Type B pancreatic cell (in vitro differentiated cells): ENCODE measurements at regions not wholly inside any gene's neighbourhood (a gene's known extent, or its start where the extent isn't known, plus 50 kb on each side); places are given as distances from the start of the nearest gene placed in this dataset.

Source experiments
- DNase-seq: peaks from one replicate; pipeline ENCODE4 v3.0.0; 2021; ENCODE audit warnings: mixed read lengths; ENCODE audit not compliant: unreplicated experiment; ENCODE audit errors: extremely low spot score
- H3K27ac Mint-ChIP-seq: 2 replicates; pipeline ENCODE4 v1.8.0; 2021; ENCODE audit warnings: mild to moderate bottlenecking, mixed read lengths
- H3K27me3 Mint-ChIP-seq: 2 replicates; pipeline ENCODE4 v1.8.0; 2021; ENCODE audit warnings: mixed read lengths
- H3K36me3 Mint-ChIP-seq: 2 replicates; pipeline ENCODE4 v1.8.0; 2021; ENCODE audit warnings: mixed read lengths
- H3K4me1 Mint-ChIP-seq: one replicate; pipeline ENCODE4 v1.8.0; 2021; ENCODE audit warnings: mixed read lengths; ENCODE audit not compliant: unreplicated experiment
- H3K4me3 Mint-ChIP-seq: 2 replicates; pipeline ENCODE4 v1.8.0; 2021; ENCODE audit warnings: mild to moderate bottlenecking, mixed read lengths
- H3K9me3 Mint-ChIP-seq: 2 replicates; pipeline ENCODE4 v1.8.0; 2021; ENCODE audit warnings: mixed read lengths
- TF ChIP-seq, protein P1 (sequence below): fragments of 200-600 bp; sonication (generic); conservative IDR thresholded peaks from 2 replicates; pipeline ENCODE4 v1.5.0; 2021; ENCODE audit warnings: antibody characterized with exemption, mild to moderate bottlenecking

DNA sequence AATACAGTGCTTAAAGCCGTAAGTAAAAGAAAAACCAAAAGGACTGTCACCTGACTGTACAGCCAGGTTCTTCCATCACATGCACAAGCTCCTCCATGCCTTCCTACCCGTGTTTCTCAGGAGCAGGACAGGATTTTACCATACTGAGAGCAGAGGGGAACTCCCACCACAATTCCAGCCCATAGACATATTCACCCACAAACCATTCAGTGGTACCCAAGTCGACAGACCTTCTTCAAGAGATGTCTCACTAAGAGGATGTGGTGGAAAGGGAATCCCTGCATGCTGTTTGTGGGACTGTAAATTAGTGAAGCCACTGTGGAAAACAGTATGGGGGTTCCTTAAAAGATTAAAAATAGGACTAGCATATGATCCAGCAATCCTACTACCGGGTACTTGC is 66.9 kb upstream of the DOCK9 start:
- Mint-ChIP-seq H3K27me3 (no peaks in the 10 kb centered on the region), H3K4me1 (peaks cover 25% of the 10 kb centered on the region), H3K9me3 (no peaks in the 10 kb centered on the region), H3K4me3 (no peak overlapping the region), H3K36me3 (no peaks in the 10 kb centered on the region), H3K27ac (peak overlapping the region; percentile 96)
- TF ChIP-seq, protein P1, sequence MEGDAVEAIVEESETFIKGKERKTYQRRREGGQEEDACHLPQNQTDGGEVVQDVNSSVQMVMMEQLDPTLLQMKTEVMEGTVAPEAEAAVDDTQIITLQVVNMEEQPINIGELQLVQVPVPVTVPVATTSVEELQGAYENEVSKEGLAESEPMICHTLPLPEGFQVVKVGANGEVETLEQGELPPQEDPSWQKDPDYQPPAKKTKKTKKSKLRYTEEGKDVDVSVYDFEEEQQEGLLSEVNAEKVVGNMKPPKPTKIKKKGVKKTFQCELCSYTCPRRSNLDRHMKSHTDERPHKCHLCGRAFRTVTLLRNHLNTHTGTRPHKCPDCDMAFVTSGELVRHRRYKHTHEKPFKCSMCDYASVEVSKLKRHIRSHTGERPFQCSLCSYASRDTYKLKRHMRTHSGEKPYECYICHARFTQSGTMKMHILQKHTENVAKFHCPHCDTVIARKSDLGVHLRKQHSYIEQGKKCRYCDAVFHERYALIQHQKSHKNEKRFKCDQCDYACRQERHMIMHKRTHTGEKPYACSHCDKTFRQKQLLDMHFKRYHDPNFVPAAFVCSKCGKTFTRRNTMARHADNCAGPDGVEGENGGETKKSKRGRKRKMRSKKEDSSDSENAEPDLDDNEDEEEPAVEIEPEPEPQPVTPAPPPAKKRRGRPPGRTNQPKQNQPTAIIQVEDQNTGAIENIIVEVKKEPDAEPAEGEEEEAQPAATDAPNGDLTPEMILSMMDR, result no peak
- no peak for DNase-seq

DNA sequence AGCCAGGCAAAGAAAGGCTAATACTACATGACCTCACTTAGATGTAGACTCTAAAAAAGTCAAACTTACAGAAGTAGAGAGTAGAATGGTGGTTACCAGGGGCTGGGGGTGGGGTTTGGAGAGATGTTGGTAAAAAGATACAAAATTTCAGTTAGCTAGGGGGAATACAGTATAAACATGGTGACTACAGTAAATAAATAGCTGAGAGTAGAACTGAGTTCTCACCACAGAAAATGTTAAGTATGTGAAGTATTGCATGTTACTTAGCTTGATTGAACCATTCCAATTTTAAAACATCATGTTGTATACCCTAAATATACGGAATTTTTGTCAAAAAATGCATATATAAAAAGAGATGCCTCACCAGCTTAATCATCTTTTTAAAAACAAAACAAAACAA is 67.5 kb upstream of the DOCK9 start:
- Mint-ChIP-seq H3K9me3 (no peaks in the 10 kb centered on the region), H3K36me3 (no peaks in the 10 kb centered on the region), H3K4me3 (no peak overlapping the region), H3K27ac (peak overlapping the region; percentile 96), H3K4me1 (peaks cover 25% of the 10 kb centered on the region), H3K27me3 (no peaks in the 10 kb centered on the region)
- TF ChIP-seq, protein P1, result no peak
- no peak for DNase-seq

DNA sequence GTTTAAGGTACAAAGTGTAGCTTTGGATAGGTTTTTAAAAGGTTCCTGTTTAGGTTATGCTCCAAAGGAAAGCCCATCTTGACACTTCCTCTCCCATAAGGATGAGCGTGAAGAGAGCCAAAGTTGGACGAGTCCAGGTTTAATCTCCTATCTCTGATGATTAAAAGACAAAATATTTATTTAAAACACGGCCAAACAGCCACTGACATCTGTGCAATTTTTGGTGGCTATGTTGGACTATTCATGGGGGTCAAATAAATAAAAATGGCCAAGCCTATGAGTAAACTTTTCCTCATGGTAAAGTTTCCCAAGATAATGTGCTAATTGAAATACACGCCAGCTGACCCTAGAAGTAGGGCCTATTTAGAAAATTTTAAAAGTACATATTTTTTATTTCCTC is 69.0 kb upstream of the DOCK9 start:
- TF ChIP-seq, protein P1, result no peak
- Mint-ChIP-seq H3K27ac (peak overlapping the region; percentile 96), H3K9me3 (no peaks in the 10 kb centered on the region), H3K4me3 (peak overlapping the region; percentile 50), H3K4me1 (peaks cover 19% of the 10 kb centered on the region), H3K36me3 (no peaks in the 10 kb centered on the region), H3K27me3 (no peaks in the 10 kb centered on the region)
- DNase-seq, result no peak

DNA sequence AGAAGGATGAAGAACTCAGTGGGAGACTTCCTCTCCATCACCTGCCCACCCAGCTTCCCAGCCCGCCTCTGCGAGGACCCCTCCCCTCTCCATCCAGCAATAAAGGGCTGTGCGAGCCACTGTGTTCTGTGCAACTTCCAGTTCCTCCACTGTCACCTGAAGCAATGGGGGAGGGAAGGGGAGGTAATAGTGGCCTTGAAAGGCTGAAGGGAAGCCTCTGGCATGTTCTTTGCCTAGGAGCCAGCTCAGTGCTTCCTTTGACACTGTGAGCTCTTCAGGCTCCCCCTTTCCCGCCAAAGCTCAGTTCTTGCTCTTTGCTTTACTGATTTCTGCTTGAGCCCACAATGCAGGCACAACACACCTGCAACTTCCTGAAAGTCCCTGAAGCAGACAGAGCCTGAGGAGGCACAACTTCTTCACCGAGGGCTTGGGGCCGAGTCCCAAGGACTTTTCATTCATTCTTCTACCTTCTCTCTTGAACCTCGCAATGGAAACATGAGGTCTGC is 73.2 kb upstream of the DOCK9 start:
- Mint-ChIP-seq H3K27me3 (no peaks in the 10 kb centered on the region), H3K4me1 (peaks cover 25% of the 10 kb centered on the region), H3K9me3 (no peaks in the 10 kb centered on the region), H3K36me3 (no peaks in the 10 kb centered on the region), H3K4me3 (no peak overlapping the region), H3K27ac (no peak overlapping the region)
- DNase-seq, result no peak
- TF ChIP-seq, protein P1, result no peak

DNA sequence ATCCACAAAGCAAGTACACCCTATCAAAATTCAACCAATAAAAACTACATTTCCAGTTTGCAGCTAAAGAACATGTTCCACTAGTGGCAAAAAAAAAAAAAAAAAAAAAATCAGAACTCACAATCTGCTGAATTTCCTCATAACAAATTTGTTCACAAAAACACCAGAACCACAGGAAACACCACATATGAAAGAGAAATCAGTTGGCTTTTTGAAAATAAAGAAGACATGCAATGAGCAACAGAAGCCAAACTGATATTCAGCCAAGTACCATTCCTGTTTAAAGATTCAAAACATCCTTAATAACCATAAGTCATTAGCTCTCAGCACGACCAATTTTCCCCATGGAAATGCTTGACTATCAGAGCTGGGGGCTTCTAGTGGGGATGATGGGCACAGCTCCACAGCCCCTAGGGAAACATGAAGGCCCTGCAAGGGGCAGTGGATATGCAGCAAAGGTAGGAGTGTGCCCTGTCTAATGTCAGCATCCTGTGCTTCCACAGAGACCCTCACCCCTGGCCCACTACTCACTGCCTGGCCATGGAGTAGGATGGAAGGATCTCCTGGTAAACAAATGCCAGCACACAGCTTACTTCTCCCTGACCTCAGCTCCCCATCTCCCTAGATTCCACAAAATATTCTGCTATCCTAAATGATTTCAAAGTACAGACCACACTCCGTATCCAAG is 74.0 kb upstream of the DOCK9 start:
- no peak for DNase-seq
- peaks cover 17% of the 10 kb centered on the region for H3K4me1 Mint-ChIP-seq
- no peak overlapping the region for H3K27ac Mint-ChIP-seq
- H3K4me3 Mint-ChIP-seq, result no peak overlapping the region
- TF ChIP-seq, protein P1, result no peak
- no peaks in the 10 kb centered on the region for H3K36me3 Mint-ChIP-seq
- H3K27me3 Mint-ChIP-seq, result no peaks in the 10 kb centered on the region
- no peaks in the 10 kb centered on the region for H3K9me3 Mint-ChIP-seq
